HT1080 (cell line): ENCODE measurements at regions not wholly inside any gene's neighbourhood (a gene's known extent, or its start where the extent isn't known, plus 50 kb on each side); places are given as distances from the start of the nearest gene placed in this dataset.
A peak's percentile ranks its signal among the peaks of the same experiment; 100 is the strongest.
"Not testable (repeated sequence)": the region's sequence is repeated elsewhere in the genome, so short reads cannot be mapped to it uniquely, and the experiment has no call there.

Experiments
- DNase-seq: peaks from one replicate; pipeline ENCODE4 v3.0.0-alpha.2; 2015; ENCODE audit warnings: low read depth

DNA sequence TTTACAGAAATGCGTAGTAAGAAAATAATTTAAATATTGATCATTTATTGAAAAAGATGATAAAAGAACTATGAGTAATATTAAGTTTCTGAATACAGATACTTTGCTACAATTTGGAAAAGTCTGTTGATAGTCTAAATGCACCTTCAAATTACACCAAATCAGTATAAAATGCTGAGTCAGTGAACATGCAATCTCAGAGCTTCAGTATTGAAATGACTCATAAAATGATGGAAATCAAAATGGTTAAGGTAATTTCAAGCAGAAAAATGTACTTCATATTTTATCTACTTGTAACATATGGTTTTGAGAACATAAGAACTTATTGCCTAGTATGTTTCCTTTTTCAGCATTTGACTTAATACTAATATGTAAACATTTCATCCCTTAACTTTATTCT lies 448.2 kb downstream of the PCDH10 start:
- DNase-seq, result no peak

DNA sequence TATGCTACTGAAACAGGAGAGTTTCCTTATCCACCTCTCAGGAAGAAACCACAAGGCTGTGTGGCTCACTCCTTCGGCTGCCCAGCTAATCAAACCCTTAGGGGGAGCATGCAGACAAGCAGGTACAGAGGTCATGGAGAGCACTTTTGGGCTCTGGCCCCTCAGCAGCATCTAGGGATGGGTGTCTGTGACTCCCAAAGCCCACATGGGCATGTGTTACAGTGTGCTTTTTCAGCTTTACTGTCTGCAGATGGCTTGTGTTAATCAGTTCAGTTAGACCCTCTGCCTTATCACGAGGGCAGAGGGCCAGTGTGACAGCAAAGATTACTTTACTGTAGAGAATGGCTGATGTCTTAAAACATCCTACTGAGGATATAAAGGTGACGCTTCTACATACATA lies 447.4 kb downstream of the PCDH10 start:
- DNase-seq, result no peak

DNA sequence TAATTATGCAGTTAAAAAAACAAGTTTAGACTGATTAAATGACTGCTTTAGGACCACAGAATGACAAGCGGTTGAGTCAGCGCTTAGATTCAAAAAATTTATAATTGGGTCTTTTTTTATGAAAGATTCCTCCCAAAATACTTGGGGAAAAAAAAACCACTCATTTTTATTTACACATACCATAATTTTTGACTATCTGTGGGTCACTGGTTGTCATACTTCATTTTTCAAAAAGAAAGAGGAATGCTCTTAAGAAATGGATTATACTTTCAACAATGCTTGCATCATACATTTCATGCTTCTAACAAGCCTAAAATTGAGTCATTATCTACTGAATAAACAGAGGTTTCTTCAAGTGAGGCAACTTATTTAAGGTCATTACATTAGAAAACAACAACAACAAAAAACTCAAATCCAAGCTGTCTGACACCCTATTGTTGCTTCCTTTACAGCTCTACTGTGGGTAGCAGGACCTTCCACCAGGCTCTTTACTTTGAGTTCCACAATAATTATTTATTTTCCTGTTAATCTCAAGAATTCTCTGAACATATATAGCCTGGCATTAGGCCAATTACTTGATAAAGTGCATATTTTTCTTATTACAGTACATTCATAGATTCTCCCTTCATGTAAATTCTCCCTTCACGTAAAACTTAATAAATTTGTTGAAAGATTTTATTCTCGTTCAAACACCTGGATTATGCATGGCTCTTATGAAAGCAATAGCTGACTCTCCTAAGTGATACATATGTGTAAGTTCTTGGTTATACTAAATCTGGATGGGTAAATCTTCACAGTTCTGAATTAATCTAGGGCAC lies 445.5 kb downstream of the PCDH10 start:
- DNase-seq, result no peak

DNA sequence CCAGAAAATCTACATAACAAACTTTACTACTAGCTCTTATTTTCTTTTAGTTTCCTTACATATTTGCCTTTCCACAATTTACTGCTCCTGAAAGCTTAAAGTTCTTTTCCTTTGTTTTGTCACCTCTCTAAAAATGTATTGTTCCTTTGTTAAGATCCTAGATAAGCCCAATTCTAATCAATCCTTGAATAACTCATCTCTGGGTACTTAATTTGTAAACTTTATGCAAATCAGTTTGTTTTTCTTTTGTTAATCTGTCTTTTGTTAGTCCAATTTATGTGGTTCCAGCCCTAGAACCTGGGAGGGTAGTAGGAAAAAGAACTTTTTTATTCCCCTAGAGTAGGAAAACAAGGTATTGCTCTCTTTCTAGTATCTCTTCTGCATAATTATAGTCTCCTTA lies 444.7 kb downstream of the PCDH10 start:
- DNase-seq, result no peak

DNA sequence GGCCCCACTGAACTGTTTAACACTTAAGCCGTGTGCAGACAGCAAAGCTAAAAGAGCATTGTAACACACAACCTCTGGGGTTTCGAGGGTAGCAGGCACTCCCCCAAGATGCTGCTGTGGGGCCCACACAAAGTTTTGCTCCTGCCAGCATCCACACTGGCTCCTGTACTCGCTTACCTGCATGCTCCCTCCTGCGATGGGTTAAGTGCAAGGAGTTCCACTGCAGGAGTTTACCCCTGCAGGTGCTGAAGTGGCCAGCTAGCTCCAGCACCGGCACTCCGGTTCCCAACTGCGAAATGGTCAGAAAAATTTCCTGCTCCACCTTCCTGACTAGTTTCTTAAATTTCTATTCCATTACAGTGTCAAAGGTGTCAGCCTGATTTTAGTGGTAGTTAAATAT lies 443.5 kb downstream of the PCDH10 start:
- no peak for DNase-seq

DNA sequence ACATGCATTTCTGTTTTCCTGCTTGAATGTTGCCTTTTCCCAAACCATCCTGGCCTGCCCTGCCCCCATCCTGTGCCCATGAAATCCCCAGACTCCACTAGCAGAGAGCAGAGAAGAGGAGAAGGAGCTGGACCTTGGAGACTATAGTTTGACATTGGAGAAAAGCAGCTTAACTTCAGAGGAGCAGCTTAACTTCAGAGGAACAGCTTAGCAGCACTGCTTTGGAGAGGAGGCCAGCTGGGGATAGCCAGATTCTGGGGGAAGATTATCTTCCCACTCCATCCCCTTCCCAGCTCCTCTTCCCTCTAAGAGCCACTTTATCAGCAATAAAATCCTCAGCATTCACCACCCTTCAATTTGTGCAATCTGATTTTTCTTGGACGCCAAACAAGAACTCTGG lies 443.0 kb downstream of the PCDH10 start:
- no peak for DNase-seq

DNA sequence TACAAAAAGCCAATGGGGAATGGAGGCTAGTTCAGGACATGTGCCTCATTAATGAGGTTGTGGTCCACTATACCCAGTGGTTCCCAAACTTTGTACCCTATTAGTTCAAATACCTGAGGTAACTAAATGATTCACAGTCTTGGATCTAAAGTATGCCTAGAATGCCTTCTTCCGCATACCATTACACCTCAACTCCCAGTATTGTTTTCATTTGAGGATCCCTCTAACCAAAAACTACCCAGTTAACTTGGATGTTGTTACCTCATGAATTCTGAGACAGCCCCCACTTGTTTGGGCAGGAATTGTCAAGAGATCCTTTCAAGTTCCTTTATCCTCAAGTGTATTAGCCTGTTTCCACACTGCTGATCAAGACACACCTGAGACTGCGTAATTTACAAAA lies 439.2 kb downstream of the PCDH10 start:
- DNase-seq, result no peak

DNA sequence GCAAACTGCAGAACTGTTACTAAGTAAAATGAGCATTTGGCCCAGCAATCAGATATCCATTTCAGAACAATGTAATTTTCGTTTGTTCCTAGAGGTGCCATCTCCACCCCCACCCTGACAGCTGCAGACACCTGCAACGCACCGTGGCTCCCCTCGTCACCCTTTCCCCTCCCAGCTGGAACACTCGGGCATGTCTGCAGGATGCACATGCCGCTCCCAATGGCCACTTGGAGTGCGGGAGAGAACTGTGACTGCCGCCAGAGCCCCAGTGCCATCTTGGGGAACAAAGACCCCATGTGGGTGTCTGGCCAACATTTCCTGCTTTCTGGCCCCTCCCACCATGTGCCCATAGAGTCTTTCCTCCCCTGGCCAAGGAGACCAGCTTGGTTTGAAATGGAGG lies 436.2 kb downstream of the PCDH10 start:
- no peak for DNase-seq

DNA sequence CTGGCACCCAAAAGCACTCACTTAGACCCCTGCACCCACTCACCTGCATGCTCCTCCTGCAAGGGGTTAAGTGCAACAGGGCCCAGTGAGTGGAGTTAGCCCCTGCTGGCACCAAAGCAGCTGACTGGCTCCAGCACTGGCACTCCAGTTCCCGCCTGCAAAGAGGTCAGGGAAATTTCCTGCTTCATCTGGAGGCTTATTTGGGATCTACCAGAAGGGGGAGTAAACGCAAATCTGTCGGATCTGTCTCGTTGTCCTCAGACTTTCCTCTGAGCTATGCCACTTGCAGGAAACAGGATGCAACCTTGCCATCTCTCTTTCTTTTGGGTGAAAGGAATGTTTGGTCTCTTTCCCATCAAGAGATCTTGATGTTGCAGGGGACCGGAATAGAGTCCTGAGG lies 435.6 kb downstream of the PCDH10 start:
- DNase-seq, result no peak

DNA sequence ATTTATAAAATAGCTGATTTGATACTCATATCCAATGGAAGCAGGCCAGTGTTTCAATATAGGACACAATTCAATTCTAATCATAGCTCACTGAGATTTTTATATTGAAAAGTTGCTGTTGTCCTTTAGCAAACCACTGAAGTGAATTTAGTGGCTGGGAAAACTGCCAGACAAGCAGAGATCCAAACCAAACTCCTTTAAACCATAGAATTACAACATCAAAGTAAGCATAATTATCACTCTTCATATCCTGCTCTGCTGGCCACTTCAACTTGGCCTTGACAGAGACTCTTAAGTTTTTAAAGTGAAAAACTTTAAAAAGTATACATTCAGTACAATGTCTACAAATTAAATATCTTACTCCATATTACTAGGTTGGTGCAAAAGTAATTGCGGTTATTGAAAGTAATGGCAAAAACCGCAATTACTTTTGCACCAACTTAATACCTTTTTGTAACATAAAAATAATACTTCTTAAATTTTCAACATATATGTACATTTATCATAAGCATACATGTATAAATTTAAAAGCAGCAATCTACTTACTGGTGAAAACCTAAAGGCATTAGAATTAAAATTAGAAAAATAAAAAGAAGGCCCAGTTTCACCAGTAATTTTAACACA lies 433.0 kb downstream of the PCDH10 start:
- DNase-seq, result no peak

DNA sequence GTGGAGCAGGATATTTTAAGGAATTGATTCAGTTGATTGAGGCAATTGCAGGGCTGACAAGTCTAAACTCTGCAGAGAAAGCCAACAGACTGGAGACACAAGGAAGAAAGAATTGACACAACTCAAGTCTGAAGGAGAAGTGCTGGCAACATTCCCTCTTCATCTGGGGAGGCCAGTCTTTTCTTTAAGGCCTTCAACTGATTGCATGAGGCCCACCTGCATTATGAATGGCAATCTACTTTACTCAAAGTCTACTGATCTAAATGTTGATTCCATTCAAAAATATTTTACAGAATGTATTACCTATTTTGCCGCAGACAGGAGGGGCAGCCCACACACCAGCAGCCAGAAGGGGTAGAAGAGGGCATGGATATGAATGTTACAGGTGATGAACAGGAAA lies 425.2 kb downstream of the PCDH10 start:
- DNase-seq, result no peak

DNA sequence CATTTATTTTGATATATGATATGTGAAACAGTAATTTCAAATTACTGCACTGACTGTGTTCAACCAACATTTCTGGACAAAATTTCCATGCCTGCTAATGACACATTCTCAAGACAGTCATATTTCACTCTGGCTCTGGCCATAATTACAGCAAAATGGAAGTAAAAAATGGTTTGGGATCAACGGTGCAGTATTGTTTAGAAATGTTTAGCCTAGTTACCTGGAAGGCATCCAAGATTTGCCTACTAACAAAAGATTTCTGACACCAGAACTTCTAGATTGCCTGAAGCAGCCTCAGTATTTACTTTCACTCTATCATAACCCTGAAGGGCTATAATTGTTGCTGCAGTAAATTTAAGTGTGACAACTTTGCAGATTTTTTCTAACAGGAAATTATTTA lies 416.3 kb downstream of the PCDH10 start:
- peak; percentile 64 for DNase-seq

DNA sequence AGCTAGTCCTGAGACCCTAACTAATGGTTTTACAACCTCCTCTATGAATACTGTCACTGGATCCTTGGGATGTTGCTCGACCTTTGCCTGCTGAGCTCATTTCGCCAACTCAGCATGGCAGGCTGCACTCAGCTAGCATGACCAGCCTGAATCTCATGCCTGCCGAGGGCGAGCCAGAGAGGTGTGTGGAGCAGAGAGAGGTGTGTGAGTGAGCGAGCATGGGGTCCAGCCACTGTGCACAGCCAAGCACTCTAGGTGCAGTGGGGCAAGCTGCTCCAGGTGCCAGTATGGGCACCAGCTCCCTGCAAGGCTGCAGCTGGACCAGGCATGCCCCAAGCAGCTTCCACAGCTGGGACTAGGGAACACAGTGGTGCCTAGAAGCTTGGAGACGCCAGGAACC lies 410.9 kb downstream of the PCDH10 start:
- no peak for DNase-seq

DNA sequence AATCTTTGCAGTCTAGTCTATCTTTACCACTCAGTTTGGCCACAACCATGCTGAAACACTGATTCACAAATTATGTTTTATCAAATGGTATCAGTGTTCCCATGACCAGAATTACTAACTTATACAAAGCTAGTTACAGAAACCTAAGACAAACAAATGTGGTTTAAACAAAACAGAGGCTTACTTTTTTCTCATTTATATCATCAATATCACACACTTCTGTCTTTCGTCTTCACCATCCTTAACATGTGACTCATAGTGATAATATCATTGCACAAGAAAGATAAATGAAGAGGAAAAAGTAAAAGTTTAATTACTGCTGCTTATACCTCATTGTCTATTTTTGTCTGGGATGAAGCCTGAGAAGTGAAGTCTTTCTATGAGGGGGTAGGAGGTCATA lies 406.6 kb downstream of the PCDH10 start:
- no peak for DNase-seq

DNA sequence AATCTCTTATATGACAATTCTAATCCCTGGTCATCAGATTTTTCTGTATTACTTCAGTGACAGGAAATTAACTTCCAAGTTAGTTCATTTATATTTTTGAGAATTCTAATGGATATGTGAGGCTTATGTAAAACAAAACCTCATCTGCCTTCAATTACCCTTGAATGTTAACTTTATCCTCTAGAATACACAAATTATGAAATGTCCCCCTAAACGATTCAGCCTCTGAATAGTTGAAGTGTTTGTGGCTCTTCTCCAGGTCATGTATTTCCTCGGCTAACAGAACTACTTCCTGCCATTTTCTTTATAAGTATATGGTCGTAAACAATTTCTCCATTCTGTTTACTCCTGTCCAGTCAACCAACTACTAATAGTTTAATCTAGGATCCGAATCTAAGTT lies 401.3 kb downstream of the PCDH10 start:
- DNase-seq, result no peak

DNA sequence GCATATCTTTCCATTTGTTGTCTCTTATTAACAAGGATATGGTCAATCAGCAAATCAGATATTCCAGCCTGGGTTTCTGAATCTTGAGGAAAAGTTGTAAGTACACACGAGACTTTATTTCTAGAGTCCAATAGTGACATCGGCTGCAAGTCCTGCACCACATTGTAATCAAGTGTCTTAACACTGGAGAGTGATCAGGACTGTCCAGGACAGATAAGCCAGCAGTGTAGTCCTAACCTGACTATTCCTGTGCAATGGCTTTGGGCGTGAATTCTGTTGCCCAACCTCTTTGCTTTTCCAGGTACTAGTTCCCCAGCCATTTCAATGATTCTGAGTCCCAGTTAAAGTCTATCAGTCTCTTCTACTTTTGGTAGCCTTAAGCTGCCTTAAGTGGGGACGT lies 395.0 kb downstream of the PCDH10 start:
- DNase-seq, result no peak

DNA sequence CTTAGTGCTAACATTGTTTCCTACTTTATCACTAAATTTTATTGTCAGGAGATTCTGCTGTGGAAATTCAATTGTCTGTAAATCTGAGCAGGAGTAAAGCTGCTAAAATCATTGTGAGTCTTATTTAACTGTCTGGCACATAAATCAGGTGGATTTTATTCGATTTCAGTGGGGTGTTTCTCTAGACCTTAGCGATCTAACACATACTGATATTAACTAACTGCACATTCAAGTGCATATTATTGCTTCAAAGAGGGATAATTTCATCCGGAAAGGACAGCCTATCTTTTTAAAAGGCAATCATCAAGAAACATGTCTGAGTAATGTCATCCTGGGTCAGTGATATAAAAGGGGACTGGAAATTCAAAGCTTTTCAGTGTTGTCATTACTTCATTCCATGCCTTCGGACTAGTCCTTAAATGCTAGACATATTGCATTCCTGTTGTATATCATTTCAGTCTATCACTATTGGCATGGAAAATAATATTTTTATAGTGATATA lies 388.7 kb downstream of the PCDH10 start:
- DNase-seq, result no peak

DNA sequence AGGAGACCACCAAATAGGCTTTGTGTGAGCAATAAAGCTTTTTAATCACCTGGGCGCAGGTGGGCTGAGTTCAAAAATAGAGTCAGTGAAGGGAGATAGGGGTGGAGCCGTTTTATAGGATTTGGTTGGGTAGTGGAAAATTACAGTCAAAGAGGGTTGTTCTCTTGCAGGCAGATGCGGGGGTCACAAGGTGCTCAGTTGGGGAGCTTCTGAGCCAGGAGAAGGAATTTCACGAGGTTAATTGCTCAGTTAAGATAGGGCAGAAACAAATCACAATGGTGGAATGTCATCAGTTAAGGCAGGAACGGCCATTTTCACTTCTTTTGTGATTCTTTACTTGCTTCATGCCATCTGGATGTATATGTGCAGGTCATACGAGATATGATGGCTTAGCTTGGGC lies 385.1 kb downstream of the PCDH10 start:
- not testable (repeated sequence) for DNase-seq

DNA sequence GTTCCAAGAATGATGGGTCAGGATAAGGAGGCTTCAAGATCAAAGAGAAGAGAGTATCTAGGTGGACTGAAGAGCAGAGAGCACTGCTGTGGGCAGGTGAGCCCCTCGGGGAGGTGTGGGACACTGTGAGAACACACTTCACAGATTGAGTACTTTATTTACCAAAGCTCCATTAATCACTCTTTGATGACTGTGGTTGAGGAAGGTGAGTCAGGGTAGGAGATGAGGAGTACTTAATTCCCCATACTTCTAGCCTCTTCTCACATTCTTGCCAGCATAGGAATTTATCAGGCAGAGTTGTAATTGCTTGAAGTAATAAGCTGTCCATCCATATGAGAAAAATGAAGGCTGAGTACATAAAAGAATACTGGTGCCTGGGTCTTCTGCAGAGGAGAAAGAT lies 375.3 kb downstream of the PCDH10 start:
- DNase-seq, result peak; percentile 19

DNA sequence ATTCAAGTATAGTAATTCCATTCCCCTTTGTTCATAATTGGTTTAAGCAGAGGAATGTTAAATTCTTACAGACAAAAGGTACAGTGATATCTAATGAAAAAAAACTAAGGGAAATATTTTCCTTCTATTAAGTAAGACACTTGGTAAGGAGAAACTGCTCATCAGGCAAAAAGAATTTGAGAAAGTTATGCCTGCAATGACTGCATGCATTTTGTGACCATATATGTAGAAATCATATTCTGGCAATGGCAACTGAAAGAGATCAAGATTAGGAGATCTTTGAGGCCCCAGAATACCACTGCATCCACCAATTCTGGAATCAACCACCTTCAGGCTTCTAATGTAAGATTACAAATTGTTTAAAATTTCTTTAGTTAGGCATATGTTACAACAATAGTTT lies 364.8 kb downstream of the PCDH10 start:
- DNase-seq, result no peak

DNA sequence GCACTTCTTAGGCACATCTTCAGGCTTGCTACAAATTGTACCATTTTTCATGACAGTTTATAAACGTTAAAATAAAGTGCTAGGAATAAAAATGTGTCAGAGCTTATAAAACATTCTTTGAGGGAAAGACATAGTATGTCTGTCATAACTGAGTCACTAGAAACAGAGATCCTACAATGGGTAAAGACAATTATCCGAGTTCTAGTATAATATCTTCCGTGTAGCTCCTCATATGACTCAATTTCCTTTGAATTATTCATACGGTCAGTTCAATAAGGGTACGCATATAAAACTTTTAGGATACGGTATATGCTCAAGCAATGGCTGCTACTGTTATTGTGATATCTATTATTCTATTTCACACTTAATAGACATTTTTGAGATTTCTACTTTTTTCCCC lies 349.1 kb downstream of the PCDH10 start:
- DNase-seq, result peak; percentile 3

DNA sequence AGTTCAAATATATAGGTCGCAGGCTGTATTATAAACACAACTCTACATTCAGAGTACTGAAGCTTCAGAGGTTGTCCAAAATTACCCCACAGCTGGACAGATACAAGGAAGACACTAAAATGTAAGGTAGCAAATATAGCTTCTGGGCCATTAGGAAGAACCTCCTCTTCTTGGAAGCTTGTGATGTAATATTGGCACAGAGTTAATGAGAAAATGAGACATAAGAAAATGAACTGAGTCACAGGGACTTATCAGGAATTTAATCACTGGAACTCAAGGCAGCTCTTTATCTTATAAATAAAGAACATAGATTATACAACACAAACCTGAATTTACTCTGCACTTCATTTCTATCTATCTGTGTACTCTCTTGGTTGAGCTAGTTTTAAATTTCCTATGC lies 344.7 kb downstream of the PCDH10 start:
- no peak for DNase-seq

DNA sequence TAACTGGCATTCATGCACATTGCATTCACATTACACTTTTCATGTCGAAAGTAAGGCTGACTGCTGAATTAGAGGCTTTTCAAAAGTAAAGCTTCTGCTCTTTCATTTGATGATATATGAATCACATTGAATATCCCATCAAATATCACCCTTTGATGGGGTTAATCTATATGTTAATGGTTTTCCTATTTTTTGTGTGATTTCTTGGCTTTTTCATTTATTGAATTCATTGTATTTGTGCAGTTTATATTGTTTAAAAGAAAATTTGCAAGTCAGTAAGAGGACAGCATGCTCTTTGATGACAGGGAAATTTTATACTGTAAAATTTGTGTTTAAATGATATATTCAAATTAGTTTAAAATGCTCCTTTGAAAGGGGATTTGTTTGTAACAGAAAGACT lies 344.1 kb downstream of the PCDH10 start:
- no peak for DNase-seq
